IPS-20b (cell line): ENCODE measurements at regions not wholly inside any gene's neighbourhood (a gene's known extent, or its start where the extent isn't known, plus 50 kb on each side); places are given as distances from the start of the nearest gene placed in this dataset.

Experiments
- H3K27ac ChIP-seq: one replicate; pipeline ENCODE4 v1.5.1; 2013; ENCODE audit warnings: low read length
- H3K27me3 ChIP-seq: 2 replicates; pipeline ENCODE4 v1.6.1; 2013; ENCODE audit warnings: mild to moderate bottlenecking, low read length, inconsistent platforms; ENCODE audit not compliant: insufficient read depth
- H3K36me3 ChIP-seq: 2 replicates; pipeline ENCODE4 v1.6.1; 2013; ENCODE audit warnings: low read depth, mild to moderate bottlenecking, inconsistent platforms, low read length, moderate library complexity; ENCODE audit not compliant: insufficient read depth
- H3K4me1 ChIP-seq: 2 replicates; pipeline ENCODE4 v1.6.1; 2013; ENCODE audit warnings: mild to moderate bottlenecking, control low read depth, inconsistent platforms, low read length, moderate library complexity; ENCODE audit not compliant: insufficient read depth
- H3K4me3 ChIP-seq: 2 replicates; pipeline ENCODE4 v1.5.1; 2013; ENCODE audit warnings: mild to moderate bottlenecking, low read length, inconsistent platforms
- H3K9ac ChIP-seq: 2 replicates; pipeline ENCODE4 v1.6.1; 2013; ENCODE audit warnings: low read depth, mild to moderate bottlenecking, inconsistent platforms, low read length, moderate library complexity
- H3K9me3 ChIP-seq: 2 replicates; pipeline ENCODE4 v1.6.1; 2013; ENCODE audit warnings: mild to moderate bottlenecking, low read depth, low read length, inconsistent platforms; ENCODE audit not compliant: insufficient read depth

- no peak overlapping the region for H3K9ac ChIP-seq
- no peaks in the 10 kb centered on the region for H3K9me3 ChIP-seq
- H3K4me3 ChIP-seq: no peak overlapping the region
- no peaks in the 10 kb centered on the region for H3K4me1 ChIP-seq
- H3K36me3 ChIP-seq: no peaks in the 10 kb centered on the region
- no peaks in the 10 kb centered on the region for H3K27me3 ChIP-seq
- H3K27ac ChIP-seq: no peak overlapping the region
These were observed 1106.7 kb downstream of the EFNB2 start for GRCh38 chr13:105428811-105429210.

- H3K4me1 ChIP-seq: no peaks in the 10 kb centered on the region
- H3K36me3 ChIP-seq: no peaks in the 10 kb centered on the region
- no peak overlapping the region for H3K4me3 ChIP-seq
- H3K9me3 ChIP-seq: no peaks in the 10 kb centered on the region
- no peak overlapping the region for H3K27ac ChIP-seq
- H3K27me3 ChIP-seq: no peaks in the 10 kb centered on the region
- H3K9ac ChIP-seq: no peak overlapping the region
These were observed 1109.0 kb downstream of the EFNB2 start for GRCh38 chr13:105426441-105426840.

GRCh38 chr13:105414639-105415038 is 1120.8 kb downstream of the EFNB2 start:
- H3K9me3 ChIP-seq: no peaks in the 10 kb centered on the region
- no peaks in the 10 kb centered on the region for H3K36me3 ChIP-seq
- no peak overlapping the region for H3K27ac ChIP-seq
- no peaks in the 10 kb centered on the region for H3K27me3 ChIP-seq
- no peak overlapping the region for H3K9ac ChIP-seq
- no peaks in the 10 kb centered on the region for H3K4me1 ChIP-seq
- H3K4me3 ChIP-seq: no peak overlapping the region

DNA sequence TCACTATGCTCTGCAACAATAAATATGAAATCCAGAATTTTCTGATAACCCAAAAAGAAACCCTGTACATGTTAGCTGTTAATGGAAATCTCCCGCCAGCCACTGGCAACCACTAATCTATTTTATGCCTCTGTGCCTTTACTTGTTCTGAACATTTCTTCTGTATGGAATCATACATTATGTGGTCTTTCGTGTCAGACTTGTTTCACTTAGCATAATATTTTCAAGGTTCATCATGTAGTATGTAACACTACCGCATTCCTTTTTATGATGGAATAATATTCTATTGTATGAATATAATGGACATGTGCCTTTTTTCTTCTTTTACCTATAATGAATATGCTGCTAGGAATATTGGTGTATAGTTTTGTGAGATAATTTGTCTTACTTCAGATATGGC is 1123.3 kb downstream of the EFNB2 start:
- no peak overlapping the region for H3K9ac ChIP-seq
- H3K27me3 ChIP-seq: no peaks in the 10 kb centered on the region
- no peaks in the 10 kb centered on the region for H3K4me1 ChIP-seq
- no peak overlapping the region for H3K4me3 ChIP-seq
- no peaks in the 10 kb centered on the region for H3K36me3 ChIP-seq
- no peaks in the 10 kb centered on the region for H3K9me3 ChIP-seq
- no peak overlapping the region for H3K27ac ChIP-seq

DNA sequence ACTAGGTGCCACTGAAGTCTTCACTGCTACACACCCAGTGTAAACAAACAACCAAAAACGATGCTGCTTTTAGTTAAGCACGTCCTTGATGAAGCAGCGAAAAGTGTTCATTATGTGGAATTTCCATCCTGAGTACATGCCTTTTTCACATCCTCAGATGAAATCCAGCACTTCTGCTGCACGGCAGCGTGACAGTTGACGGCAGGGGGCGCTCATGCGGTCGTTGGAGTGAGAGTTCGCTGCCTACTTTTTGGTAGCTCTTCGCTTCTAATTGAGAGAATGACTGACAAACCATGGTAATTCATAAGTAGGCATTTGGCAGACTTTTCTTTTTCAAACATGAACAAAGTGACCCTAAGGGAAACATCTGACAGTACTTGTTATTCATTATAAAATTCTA is 1124.9 kb downstream of the EFNB2 start:
- H3K4me1 ChIP-seq: no peaks in the 10 kb centered on the region
- H3K27ac ChIP-seq: no peak overlapping the region
- H3K4me3 ChIP-seq: no peak overlapping the region
- no peaks in the 10 kb centered on the region for H3K9me3 ChIP-seq
- no peak overlapping the region for H3K9ac ChIP-seq
- no peaks in the 10 kb centered on the region for H3K27me3 ChIP-seq
- no peaks in the 10 kb centered on the region for H3K36me3 ChIP-seq

DNA sequence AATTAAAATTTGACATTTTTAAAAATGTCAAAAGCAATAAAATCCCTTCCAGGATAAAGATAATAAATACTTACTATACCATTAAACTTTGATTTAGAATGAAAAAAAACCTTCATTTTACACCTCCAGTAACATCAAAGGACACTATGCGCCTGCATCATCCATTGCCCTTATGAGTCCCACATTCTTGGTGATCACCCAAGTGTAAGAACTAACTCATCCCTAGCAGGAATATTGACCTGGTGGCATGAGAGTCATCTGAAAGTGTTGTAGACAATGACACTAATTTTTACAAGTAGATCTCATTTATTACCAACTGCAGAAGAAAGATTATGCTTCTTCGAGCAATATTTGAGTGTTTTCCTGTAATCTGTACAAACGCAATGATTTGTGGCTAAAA is 1128.9 kb downstream of the EFNB2 start:
- Histone ChIP-seq H3K4me3 (no peak overlapping the region), H3K4me1 (no peaks in the 10 kb centered on the region), H3K9ac (no peak overlapping the region), H3K36me3 (no peaks in the 10 kb centered on the region), H3K27me3 (no peaks in the 10 kb centered on the region), H3K9me3 (no peaks in the 10 kb centered on the region), H3K27ac (no peak overlapping the region)

DNA sequence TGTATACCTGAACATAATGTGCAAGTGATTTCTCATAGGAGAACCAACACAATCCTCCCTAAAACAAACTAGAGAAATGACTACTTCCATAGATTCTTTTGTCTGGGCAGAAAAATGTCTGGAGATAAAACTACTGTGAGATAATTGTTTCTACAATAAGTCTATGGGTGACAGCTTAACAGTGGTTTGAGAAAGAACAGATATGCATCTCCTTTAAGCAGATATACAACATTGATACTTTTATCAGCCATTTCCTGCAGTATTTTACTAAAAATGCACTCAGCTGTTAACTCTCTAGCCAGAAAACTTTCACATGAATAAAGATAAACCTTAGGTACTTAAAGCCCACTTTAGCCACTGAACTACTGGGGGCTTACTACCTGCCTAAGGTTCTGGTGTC is 1132.4 kb downstream of the EFNB2 start:
- Histone ChIP-seq H3K27ac (no peak overlapping the region), H3K27me3 (no peaks in the 10 kb centered on the region), H3K36me3 (no peaks in the 10 kb centered on the region), H3K9ac (no peak overlapping the region), H3K4me1 (no peaks in the 10 kb centered on the region), H3K4me3 (no peak overlapping the region), H3K9me3 (no peaks in the 10 kb centered on the region)

DNA sequence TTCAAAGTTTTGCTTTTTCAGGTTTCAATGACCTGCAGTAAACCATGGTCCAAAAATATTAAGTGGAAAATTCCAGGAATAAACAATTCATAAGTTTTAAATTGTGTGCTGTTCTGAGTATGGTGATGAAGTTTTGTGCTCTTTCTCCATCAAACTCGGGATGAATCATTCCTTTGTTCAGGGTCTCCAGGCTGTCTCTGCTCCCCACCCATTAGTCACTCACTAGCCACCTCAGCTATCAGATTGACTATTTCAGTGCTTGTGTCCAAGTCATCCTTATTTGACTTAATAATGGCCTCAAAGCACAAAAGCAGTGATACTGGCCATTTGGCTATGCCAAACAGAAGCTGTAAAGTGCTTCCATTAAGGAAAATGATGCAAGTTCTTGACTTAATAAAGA is 1140.4 kb downstream of the EFNB2 start:
- Histone ChIP-seq H3K27ac (no peak overlapping the region), H3K27me3 (no peaks in the 10 kb centered on the region), H3K36me3 (no peaks in the 10 kb centered on the region), H3K4me1 (no peaks in the 10 kb centered on the region), H3K9me3 (no peaks in the 10 kb centered on the region), H3K4me3 (no peak overlapping the region), H3K9ac (no peak overlapping the region)

GRCh38 chr13:105389373-105389772 is 1146.1 kb downstream of the EFNB2 start:
- no peaks in the 10 kb centered on the region for H3K4me1 ChIP-seq
- no peak overlapping the region for H3K9ac ChIP-seq
- H3K36me3 ChIP-seq: no peaks in the 10 kb centered on the region
- no peak overlapping the region for H3K4me3 ChIP-seq
- H3K27me3 ChIP-seq: no peaks in the 10 kb centered on the region
- no peak overlapping the region for H3K27ac ChIP-seq
- H3K9me3 ChIP-seq: no peaks in the 10 kb centered on the region

- Histone ChIP-seq H3K9me3 (no peaks in the 10 kb centered on the region), H3K36me3 (no peaks in the 10 kb centered on the region), H3K4me3 (no peak overlapping the region), H3K9ac (no peak overlapping the region), H3K4me1 (no peaks in the 10 kb centered on the region), H3K27ac (no peak overlapping the region), H3K27me3 (no peaks in the 10 kb centered on the region)
These were observed 1158.0 kb downstream of the EFNB2 start for GRCh38 chr13:105377452-105377851.

DNA sequence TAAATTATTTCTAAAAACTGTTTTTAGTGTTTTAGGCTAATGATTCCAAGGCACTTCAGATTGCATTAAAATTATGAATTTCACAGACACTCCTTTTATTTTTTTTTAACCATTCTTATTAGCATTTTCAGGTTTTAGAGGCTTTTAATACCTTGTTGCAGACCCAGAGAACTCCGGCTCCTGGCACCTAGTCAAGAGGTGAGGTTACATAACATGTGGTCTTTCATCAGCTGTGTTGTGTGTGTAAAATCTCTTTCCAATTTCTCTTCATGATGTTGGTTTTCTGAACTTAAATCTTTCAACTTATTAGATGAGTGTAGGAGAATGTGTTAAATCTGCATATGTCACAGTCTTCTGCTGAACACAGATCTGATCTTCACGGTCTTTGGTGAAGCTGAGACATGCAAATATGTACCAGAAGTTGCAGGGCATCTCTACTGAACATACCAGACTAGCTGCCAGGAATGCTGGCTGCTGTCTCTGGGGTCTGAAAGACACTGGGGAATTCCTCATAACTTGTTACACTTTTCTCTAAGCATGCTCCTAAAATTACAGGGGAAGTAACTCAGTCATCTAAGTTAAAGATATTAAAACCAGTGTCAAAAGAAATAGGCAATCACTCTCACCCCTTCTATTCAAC is 1165.3 kb downstream of the EFNB2 start:
- Histone ChIP-seq H3K27ac (no peak overlapping the region), H3K4me1 (no peaks in the 10 kb centered on the region), H3K27me3 (no peaks in the 10 kb centered on the region), H3K9me3 (no peaks in the 10 kb centered on the region; the same call in 1 of the 2 replicates), H3K4me3 (no peak overlapping the region), H3K9ac (no peak overlapping the region), H3K36me3 (no peaks in the 10 kb centered on the region)

DNA sequence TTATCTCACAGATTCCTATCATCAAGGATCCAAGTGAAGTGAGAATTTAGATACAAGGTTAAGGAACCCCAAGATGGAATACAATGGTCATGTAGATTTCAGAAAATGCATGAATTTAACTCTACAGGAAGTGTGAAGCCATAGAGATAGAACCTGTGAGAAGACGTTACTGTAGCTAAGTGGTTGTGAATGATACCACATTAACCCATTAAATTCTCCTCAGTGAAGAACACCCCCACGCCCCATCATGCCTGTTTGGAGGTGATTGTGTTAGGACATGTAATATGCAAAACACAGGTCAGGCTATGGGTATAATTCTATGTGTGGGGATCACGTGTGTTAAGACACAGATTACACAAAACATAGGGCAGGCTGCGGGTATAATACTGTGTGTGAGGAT is 1166.7 kb downstream of the EFNB2 start:
- Histone ChIP-seq H3K4me3 (no peak overlapping the region), H3K36me3 (no peaks in the 10 kb centered on the region), H3K4me1 (no peaks in the 10 kb centered on the region; the same call in 1 of the 2 replicates), H3K9me3 (no peaks in the 10 kb centered on the region; the same call in 1 of the 2 replicates), H3K27me3 (no peaks in the 10 kb centered on the region), H3K9ac (no peak overlapping the region), H3K27ac (no peak overlapping the region)
